Heart left ventricle (tissue), 13 donors: ENCODE measurements at regions not wholly inside any gene's neighbourhood (a gene's known extent, or its start where the extent isn't known, plus 50 kb on each side); places are given as distances from the start of the nearest gene placed in this dataset.

Experiments used
- POLR2A ChIP-seq, 2 donors: fragments of 450-650 bp; IDR thresholded peaks; one replicate each; pipeline ENCODE4 v1.6.1; 2017; ENCODE audit warnings: antibody characterized with exemption in 2 of 2, mild to moderate bottlenecking in 2 of 2, moderate library complexity in 2 of 2
- TF ChIP-seq, protein P1 (sequence below), 12 donors: fragments of 200-600 bp; sonication (generic) in 4 of 12; IDR thresholded peaks; one replicate each; pipeline versions ENCODE4 v1.5.0 to v1.8.0; 2018 to 2022; ENCODE audit warnings: antibody characterized with exemption in 12 of 12, mild to moderate bottlenecking in 5 of 12
- donor health status: ischemic (EF 13 %, LVEDD 7.1; RV severe dilation, severe dysfunction).
- donor health status: DM: no; HTN: yes; CAD: no.
- donor health status: DM: no; HTN: no; CAD: no.
- donor health status: ischemic (EF 25% LVEDD 6.9; RV normal size, moderate dysfunction).
- donor health status: ischemic (EF 25% LVEDD 5.7; RV mildly dilated, moderate dysfunction).
- donor health status: ischemic (EF 35%, LVEDD 5.7; RV mildly dilated, moderate dysfunction).
- donor health status: nonischemic (EF 11% LVEDD 7.7; RV severe dilation, severe dysfunction).
- donor health status: DM: yes; HTN: yes; CAD: no.
- donor health status: PGD.
- donor health status: ischemic (EF 29% LVEDD 5.4; RV normal size, mild dysfunction).
- donor health status: nonischemic (EF 23%, LVEDD 6.1; RV moderate dilation, normal function).

- TF ChIP-seq, protein P1, sequence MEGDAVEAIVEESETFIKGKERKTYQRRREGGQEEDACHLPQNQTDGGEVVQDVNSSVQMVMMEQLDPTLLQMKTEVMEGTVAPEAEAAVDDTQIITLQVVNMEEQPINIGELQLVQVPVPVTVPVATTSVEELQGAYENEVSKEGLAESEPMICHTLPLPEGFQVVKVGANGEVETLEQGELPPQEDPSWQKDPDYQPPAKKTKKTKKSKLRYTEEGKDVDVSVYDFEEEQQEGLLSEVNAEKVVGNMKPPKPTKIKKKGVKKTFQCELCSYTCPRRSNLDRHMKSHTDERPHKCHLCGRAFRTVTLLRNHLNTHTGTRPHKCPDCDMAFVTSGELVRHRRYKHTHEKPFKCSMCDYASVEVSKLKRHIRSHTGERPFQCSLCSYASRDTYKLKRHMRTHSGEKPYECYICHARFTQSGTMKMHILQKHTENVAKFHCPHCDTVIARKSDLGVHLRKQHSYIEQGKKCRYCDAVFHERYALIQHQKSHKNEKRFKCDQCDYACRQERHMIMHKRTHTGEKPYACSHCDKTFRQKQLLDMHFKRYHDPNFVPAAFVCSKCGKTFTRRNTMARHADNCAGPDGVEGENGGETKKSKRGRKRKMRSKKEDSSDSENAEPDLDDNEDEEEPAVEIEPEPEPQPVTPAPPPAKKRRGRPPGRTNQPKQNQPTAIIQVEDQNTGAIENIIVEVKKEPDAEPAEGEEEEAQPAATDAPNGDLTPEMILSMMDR (IDR thresholded peaks at IDR 0.05) = no peak
- no peak for TF ChIP-seq POLR2A (IDR thresholded peaks at IDR 0.05)
Measured at GRCh38 chr1:234539666-234540403, 60.9 kb upstream of the TARBP1 start.
